Hepatocyte (in vitro differentiated cells): ENCODE measurements at regions not wholly inside any gene's neighbourhood (a gene's known extent, or its start where the extent isn't known, plus 50 kb on each side); places are given as distances from the start of the nearest gene placed in this dataset.

Source experiments
- CTCF ChIP-seq: fragments of 200-600 bp; sonication (generic); IDR thresholded peaks from 2 replicates; pipeline ENCODE4 v1.5.1; 2016; ENCODE audit warnings: antibody characterized with exemption, mild to moderate bottlenecking; ENCODE audit not compliant: poor library complexity
- EZH2 ChIP-seq: fragments of 200-600 bp; sonication (generic); IDR thresholded peaks from 2 replicates; pipeline ENCODE4 v1.6.1; 2016; ENCODE audit warnings: antibody characterized with exemption, mild to moderate bottlenecking, borderline replicate concordance
- EZH2phosphoT487 ChIP-seq: fragments of 200-600 bp; sonication (generic); IDR thresholded peaks from one replicate; pipeline ENCODE4 v1.6.1; 2018; ENCODE audit warnings: antibody characterized with exemption, mild to moderate bottlenecking, low read depth, moderate library complexity; ENCODE audit not compliant: unreplicated experiment, severe bottlenecking

DNA sequence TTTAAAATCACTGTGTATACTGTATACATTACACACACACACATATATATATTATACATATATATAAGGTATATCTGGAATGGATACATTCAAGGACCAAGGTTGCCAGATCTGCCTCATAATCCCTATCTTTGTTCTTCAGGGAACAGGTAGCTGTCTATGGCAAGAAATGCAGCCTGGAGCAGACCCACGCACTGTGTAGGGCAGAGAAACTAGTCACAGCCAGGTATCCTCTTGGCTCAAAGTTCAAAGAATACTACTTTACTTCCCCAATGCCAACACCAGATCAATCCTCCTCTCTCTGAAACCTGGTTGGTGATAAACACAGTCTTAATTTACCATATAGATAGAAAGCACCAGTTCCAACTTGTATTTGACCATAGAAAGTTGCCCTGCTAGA, 313.6 kb downstream of the PRELID2 start:
- TF ChIP-seq CTCF (no peak), EZH2 (no peak), EZH2phosphoT487 (no peak)
